ENCODE measurements at regions not wholly inside any gene's neighbourhood (a gene's known extent, or its start where the extent isn't known, plus 50 kb on each side); places are given as distances from the start of the nearest gene placed in this dataset.

DNA sequence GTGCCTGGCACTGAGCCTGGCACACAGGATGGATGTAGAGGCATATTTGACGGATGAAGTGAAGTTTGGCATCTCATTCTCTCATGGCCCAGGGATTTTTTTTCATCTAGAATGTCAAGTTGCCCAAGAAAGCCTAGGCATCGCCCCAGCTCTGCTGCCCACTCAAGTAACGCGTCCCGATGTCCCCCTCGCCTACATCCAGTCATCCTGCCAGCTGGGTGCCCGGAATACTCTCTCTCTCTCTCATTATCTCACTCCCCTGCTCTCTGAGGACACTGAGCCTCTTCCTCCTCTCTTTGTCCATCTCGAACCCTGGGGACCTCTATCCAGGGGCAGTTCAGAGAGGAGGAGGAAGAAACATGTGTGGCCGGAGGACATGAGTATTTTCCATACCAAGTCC, 142.3 kb upstream of the ZC3H12A start:
- TF ChIP-seq, protein P1, sequence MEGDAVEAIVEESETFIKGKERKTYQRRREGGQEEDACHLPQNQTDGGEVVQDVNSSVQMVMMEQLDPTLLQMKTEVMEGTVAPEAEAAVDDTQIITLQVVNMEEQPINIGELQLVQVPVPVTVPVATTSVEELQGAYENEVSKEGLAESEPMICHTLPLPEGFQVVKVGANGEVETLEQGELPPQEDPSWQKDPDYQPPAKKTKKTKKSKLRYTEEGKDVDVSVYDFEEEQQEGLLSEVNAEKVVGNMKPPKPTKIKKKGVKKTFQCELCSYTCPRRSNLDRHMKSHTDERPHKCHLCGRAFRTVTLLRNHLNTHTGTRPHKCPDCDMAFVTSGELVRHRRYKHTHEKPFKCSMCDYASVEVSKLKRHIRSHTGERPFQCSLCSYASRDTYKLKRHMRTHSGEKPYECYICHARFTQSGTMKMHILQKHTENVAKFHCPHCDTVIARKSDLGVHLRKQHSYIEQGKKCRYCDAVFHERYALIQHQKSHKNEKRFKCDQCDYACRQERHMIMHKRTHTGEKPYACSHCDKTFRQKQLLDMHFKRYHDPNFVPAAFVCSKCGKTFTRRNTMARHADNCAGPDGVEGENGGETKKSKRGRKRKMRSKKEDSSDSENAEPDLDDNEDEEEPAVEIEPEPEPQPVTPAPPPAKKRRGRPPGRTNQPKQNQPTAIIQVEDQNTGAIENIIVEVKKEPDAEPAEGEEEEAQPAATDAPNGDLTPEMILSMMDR (conservative IDR thresholded peaks at IDR 0.05; ENCODE audit: low read depth, low read length), result no peak
- no peak overlapping the region for H3K4me3 ChIP-seq (ENCODE audit: low read length)
- no peak for DNase-seq (ENCODE audit: low read depth)

DNA sequence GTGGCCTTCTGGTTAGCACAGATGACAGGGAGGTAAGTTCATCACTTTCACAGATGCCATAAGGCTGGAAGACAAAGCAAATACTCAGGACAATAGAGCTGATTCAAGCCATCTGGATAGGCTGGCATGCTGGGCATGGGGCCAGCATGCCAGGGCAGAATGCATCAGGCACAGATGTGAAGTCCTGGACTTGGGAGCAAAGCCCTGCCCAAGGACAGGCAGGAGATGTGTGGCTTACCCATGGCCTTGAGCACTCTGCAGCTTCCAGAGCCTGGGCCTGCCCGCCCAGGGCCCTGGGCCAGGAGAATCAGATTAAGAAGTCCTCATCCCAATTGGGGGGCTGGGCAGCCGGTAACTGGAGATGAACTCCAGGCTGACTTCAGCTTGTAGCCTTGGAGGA, 135.7 kb upstream of the ZC3H12A start:
- H3K4me3 ChIP-seq (ENCODE audit: low read length), result no peak overlapping the region
- TF ChIP-seq, protein P1 (conservative IDR thresholded peaks at IDR 0.05; ENCODE audit: low read depth, low read length), result no peak
- no peak for DNase-seq (ENCODE audit: low read depth)

DNA sequence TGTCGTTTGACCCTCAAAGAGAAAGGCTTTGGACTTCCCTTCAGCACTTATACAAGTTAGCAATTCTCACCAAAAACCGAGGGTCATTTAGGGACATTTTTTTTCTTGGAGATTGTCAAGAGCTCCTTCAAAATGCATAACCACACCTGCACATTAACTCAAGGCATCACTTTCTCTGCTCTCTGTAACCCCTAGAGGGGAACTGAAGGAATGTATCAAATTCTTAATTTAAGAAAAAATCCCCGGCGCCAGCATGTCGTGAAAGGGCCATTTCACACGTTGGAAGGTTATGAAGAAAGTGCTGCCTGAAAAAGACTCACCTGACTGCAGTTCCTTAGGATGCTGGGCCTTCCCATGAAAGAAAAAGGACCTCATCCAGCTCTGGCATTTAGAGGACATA, 131.6 kb upstream of the ZC3H12A start:
- H3K4me3 ChIP-seq (ENCODE audit: low read length), result no peak overlapping the region
- TF ChIP-seq, protein P1 (conservative IDR thresholded peaks at IDR 0.05; ENCODE audit: low read depth, low read length), result no peak
- no peak for DNase-seq (ENCODE audit: low read depth)

- no peak for DNase-seq (ENCODE audit: low read depth)
- TF ChIP-seq, protein P1 (conservative IDR thresholded peaks at IDR 0.05; ENCODE audit: low read depth, low read length), result no peak
- H3K4me3 ChIP-seq (ENCODE audit: low read length), result no peak overlapping the region
Measured at GRCh38 chr1:37347104-37347649, 127.2 kb upstream of the ZC3H12A start.

DNA sequence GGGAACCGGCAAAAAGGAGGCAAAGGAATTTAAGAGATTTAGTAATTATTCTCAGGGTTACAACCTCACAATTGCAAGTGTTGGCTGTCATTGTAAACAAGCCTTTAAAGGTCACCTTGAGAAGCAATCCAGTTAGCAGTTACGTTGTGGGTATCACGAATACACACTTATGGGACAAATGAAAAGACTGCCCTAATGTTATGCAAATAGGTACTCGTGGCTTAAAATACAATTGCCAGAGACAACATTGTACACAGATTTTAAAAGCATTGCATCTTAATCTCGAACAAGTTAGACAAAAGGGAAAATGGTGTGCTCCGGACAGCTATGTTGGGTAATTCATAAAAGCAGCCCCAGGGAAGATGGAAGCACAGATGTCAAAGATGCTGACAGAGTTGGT, 120.5 kb upstream of the ZC3H12A start:
- no peak overlapping the region for H3K4me3 ChIP-seq (ENCODE audit: low read length)
- DNase-seq (ENCODE audit: low read depth), result no peak
- TF ChIP-seq, protein P1 (conservative IDR thresholded peaks at IDR 0.05; ENCODE audit: low read depth, low read length), result no peak

GRCh38 chr1:37354876-37355650, 119.3 kb upstream of the ZC3H12A start:
- DNase-seq (ENCODE audit: low read depth), result no peak
- TF ChIP-seq, protein P1 (conservative IDR thresholded peaks at IDR 0.05; ENCODE audit: low read depth, low read length), result no peak
- no peak overlapping the region for H3K4me3 ChIP-seq (ENCODE audit: low read length)

- DNase-seq (ENCODE audit: low read depth), result no peak
- H3K4me3 ChIP-seq (ENCODE audit: low read length), result no peak overlapping the region
- TF ChIP-seq, protein P1 (conservative IDR thresholded peaks at IDR 0.05; ENCODE audit: low read depth, low read length), result no peak
Measured at GRCh38 chr1:37358992-37359391, 115.4 kb upstream of the ZC3H12A start.

All from retinal pigment epithelial cell (primary cell).